Heart left ventricle (tissue), 13 donors: ENCODE measurements at regions not wholly inside any gene's neighbourhood (a gene's known extent, or its start where the extent isn't known, plus 50 kb on each side); places are given as distances from the start of the nearest gene placed in this dataset.

Source experiments
- POLR2A ChIP-seq, 2 donors: fragments of 450-650 bp; IDR thresholded peaks; one replicate each; pipeline ENCODE4 v1.6.1; 2017; ENCODE audit warnings: antibody characterized with exemption in 2 of 2, mild to moderate bottlenecking in 2 of 2, moderate library complexity in 2 of 2
- TF ChIP-seq, protein P1 (sequence below), 12 donors: fragments of 200-600 bp; sonication (generic) in 4 of 12; IDR thresholded peaks; one replicate each; pipeline versions ENCODE4 v1.5.0 to v1.8.0; 2018 to 2022; ENCODE audit warnings: antibody characterized with exemption in 12 of 12, mild to moderate bottlenecking in 5 of 12
- donor health status: ischemic (EF 13 %, LVEDD 7.1; RV severe dilation, severe dysfunction).
- donor health status: DM: no; HTN: yes; CAD: no.
- donor health status: DM: no; HTN: no; CAD: no.
- donor health status: ischemic (EF 25% LVEDD 6.9; RV normal size, moderate dysfunction).
- donor health status: ischemic (EF 25% LVEDD 5.7; RV mildly dilated, moderate dysfunction).
- donor health status: ischemic (EF 35%, LVEDD 5.7; RV mildly dilated, moderate dysfunction).
- donor health status: nonischemic (EF 11% LVEDD 7.7; RV severe dilation, severe dysfunction).
- donor health status: DM: yes; HTN: yes; CAD: no.
- donor health status: PGD.
- donor health status: ischemic (EF 29% LVEDD 5.4; RV normal size, mild dysfunction).
- donor health status: nonischemic (EF 23%, LVEDD 6.1; RV moderate dilation, normal function).

DNA sequence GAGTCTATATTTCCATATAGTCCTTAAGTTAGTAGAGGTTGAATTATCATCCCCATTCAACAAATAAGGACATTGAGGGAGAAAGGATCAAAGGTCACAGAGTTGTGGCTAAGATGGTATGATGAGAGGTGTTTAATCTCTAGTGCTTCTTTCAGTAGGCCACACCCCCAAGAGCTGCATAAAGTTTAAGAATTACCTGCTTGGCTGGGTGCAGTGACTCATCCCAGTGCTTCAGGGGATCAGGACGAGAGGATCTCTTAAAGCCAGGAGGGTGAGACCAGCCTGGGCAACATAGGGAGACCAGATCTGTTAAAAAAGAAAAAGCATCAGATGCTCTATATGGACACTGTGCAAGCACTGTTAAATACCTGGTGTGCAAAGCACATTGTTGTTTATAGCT, 560.0 kb upstream of the KLHL1 start:
- TF ChIP-seq, protein P1, sequence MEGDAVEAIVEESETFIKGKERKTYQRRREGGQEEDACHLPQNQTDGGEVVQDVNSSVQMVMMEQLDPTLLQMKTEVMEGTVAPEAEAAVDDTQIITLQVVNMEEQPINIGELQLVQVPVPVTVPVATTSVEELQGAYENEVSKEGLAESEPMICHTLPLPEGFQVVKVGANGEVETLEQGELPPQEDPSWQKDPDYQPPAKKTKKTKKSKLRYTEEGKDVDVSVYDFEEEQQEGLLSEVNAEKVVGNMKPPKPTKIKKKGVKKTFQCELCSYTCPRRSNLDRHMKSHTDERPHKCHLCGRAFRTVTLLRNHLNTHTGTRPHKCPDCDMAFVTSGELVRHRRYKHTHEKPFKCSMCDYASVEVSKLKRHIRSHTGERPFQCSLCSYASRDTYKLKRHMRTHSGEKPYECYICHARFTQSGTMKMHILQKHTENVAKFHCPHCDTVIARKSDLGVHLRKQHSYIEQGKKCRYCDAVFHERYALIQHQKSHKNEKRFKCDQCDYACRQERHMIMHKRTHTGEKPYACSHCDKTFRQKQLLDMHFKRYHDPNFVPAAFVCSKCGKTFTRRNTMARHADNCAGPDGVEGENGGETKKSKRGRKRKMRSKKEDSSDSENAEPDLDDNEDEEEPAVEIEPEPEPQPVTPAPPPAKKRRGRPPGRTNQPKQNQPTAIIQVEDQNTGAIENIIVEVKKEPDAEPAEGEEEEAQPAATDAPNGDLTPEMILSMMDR (IDR thresholded peaks at IDR 0.05), result no peak
- no peak for TF ChIP-seq POLR2A (IDR thresholded peaks at IDR 0.05)
